GM06990 (cell line): ENCODE measurements at regions not wholly inside any gene's neighbourhood (a gene's known extent, or its start where the extent isn't known, plus 50 kb on each side); places are given as distances from the start of the nearest gene placed in this dataset.

Experiments
- DNase-seq: peaks from one replicate; pipeline ENCODE4 v3.0.0-alpha.2; 2011; ENCODE audit not compliant: insufficient read length; ENCODE audit errors: extremely low read depth
- H3K27me3 ChIP-seq: replicated peaks from 2 replicates; pipeline ENCODE4 v1.6.0; 2011; ENCODE audit warnings: low read length; ENCODE audit not compliant: control insufficient read depth, insufficient read depth
- H3K36me3 ChIP-seq: 2 replicates; pipeline ENCODE4 v1.5.1; 2011; ENCODE audit warnings: low read length; ENCODE audit not compliant: control insufficient read depth, insufficient read depth
- H3K4me3 ChIP-seq: replicated peaks from 2 replicates; pipeline ENCODE4 v1.5.1; 2011; ENCODE audit warnings: low read depth, mild to moderate bottlenecking, control low read depth, low read length
- CTCF ChIP-seq: IDR thresholded peaks from 2 replicates; pipeline ENCODE4 v1.5.1; 2011; ENCODE audit warnings: low read length, control low read depth, mild to moderate bottlenecking, inconsistent platforms; ENCODE audit not compliant: insufficient read depth, poor library complexity, severe bottlenecking

GRCh38 chr4:128462103-128462783 lies 174.6 kb upstream of the PGRMC2 start:
- DNase-seq, result no peak
- no peak overlapping the region for H3K4me3 ChIP-seq
- H3K27me3 ChIP-seq, result no peaks in the 10 kb centered on the region
- no peaks in the 10 kb centered on the region for H3K36me3 ChIP-seq
- no peak for TF ChIP-seq CTCF

DNA sequence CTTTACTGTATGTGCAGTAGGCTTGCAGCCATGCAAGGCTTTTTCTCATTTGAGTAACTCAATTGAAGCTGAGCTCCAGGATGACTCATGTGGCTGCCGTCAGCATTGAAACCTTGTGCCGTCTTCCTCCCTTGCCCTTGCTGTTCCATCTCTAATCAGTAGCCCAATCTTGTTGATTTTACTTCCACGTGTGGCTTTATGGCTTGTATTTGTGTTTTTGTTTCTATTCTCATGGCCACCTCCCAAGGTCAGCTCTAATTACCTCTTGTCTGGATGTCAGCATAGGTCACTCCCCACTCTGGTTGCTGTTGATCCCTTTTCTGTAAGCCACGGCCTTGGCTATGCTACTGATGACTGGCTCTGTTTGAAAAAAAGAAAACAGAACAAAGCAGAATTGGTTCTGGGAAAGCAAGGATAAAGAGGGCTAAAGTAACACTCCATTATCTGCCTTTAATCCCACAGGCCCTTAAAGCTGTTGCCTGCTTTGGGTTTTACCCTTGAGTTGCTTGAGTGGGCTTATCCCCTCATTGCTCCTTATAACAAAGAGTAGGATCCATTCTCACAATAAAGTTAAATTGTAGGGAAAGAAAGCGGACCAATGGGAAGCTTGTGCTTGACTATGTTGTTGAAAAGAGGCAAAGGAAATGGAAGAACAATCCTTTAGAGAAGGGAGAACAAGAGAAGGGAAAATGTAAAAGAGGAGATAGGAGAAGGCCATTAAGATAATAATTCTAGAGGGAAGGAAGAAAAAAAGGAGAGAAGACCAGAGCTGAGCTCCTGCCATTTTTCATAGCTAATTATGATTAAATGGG lies 173.9 kb upstream of the PGRMC2 start:
- no peaks in the 10 kb centered on the region for H3K27me3 ChIP-seq
- TF ChIP-seq CTCF, result no peak
- no peak for DNase-seq

DNA sequence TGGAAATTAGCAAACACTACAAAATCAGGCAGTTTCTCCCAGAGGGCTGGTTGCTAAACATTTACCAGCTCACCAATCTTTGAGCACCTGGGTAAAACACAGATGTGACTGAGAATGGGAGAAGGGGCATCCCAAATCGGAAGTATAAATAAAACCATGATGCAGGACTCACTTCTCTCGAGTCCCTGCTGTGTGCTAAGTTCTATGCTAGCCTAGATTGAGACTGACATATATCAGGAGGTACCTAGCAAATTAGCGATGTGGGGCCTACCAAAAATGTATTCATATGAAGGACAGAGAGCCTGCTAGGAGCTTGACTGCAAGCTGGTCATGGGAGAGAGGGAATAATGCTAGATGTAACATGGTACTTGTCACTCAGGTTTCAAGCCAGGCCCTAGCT lies 171.9 kb upstream of the PGRMC2 start:
- H3K4me3 ChIP-seq, result no peak overlapping the region
- no peak for TF ChIP-seq CTCF
- H3K27me3 ChIP-seq, result no peaks in the 10 kb centered on the region
- no peaks in the 10 kb centered on the region for H3K36me3 ChIP-seq
- no peak for DNase-seq

More for the DNA sequence above, 173.9 kb upstream of the PGRMC2 start:
- Histone ChIP-seq H3K4me3 (no peak overlapping the region), H3K36me3 (no peaks in the 10 kb centered on the region)

DNA sequence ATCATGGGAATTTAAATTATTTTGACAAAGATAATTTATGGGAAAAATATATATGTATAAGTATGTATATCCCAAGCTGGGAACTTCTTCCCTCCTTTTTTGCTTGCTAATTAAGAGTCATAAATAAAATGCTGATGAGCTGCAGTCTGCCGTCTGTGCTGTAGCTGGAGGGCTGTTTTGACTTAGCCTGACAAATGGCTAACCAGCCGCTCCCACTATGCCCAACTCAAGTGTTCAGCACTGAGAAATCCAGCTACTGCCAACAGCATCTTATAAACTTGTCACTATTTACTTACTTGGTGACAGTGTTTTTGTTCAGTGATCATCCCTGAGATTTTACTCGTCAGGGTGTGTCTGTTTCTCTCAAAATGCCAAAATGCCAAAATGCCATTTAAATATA lies 171.2 kb upstream of the PGRMC2 start:
- no peak for TF ChIP-seq CTCF
- no peak for DNase-seq
- H3K27me3 ChIP-seq, result no peaks in the 10 kb centered on the region
- no peaks in the 10 kb centered on the region for H3K36me3 ChIP-seq
- H3K4me3 ChIP-seq, result no peak overlapping the region

DNA sequence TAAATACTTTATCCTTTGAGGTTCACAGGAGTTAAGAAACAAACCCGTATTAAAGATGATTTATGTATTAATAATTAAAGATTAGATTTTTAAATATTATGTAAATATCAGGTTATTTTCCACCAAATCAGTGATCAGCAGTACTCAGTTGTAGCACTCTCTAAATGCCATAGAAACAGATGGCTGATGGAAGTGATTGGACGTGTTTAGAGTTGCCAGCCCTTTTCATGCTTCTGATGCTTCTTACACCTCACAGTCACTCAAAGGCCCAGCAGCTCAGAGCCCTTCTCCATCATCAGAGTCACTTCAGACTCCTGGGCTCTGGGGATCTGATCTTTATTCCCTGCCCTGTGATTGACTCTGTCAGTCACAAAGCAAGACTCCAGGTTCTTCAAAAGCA lies 170.1 kb upstream of the PGRMC2 start:
- Histone ChIP-seq H3K4me3 (no peak overlapping the region), H3K27me3 (no peaks in the 10 kb centered on the region), H3K36me3 (no peaks in the 10 kb centered on the region)
- DNase-seq, result no peak
- no peak for TF ChIP-seq CTCF
